Adipocyte (in vitro differentiated cells): ENCODE measurements at regions not wholly inside any gene's neighbourhood (a gene's known extent, or its start where the extent isn't known, plus 50 kb on each side); places are given as distances from the start of the nearest gene placed in this dataset.

Experiments
- DNase-seq: peaks from one replicate; pipeline ENCODE4 v3.0.0-alpha.2; 2015; ENCODE audit warnings: low read depth
- H3K27me3 ChIP-seq: replicated peaks from 2 replicates; pipeline ENCODE4 v1.7.0; 2013; ENCODE audit warnings: mild to moderate bottlenecking, low read length, moderate library complexity; ENCODE audit not compliant: control insufficient read depth, insufficient read depth
- H3K36me3 ChIP-seq: 2 replicates; pipeline ENCODE4 v1.7.0; 2013; ENCODE audit warnings: low read length, mild to moderate bottlenecking, moderate library complexity; ENCODE audit not compliant: control insufficient read depth, insufficient read depth, severe bottlenecking
- H3K4me1 ChIP-seq: 2 replicates; pipeline ENCODE4 v1.7.0; 2013; ENCODE audit warnings: mild to moderate bottlenecking, low read length, moderate library complexity; ENCODE audit not compliant: control insufficient read depth, insufficient read depth
- H3K4me3 ChIP-seq: 2 replicates; pipeline ENCODE4 v1.7.0; 2013; ENCODE audit warnings: mild to moderate bottlenecking, low read length, moderate library complexity
- H3K9ac ChIP-seq: 2 replicates; pipeline ENCODE4 v1.7.0; 2013; ENCODE audit warnings: mild to moderate bottlenecking, low read length, moderate library complexity
- H3K9me3 ChIP-seq: 2 replicates; pipeline ENCODE4 v1.7.0; 2013; ENCODE audit warnings: mild to moderate bottlenecking, low read length, moderate library complexity; ENCODE audit not compliant: control insufficient read depth

DNA sequence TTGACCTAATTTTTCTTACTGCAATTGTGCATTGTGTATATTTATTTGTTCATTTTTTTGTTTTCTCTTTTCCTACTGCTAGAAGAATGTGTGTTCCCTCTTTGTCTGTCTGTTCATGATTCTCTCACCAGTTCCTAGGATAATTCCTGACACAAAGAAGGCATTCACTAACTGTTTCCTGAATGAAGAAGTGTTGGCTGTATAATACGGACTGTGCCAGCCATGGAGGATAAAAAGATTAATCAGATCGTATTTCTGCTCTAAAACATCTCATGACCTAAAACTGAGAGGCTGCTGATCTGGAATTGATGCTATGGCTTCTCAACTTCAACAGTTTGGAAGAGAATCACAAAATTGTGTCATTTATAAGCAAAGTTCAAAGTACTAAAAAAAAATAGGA, 563.1 kb upstream of the FRG1 start:
- no peaks in the 10 kb centered on the region for H3K27me3 ChIP-seq
- no peaks in the 10 kb centered on the region for H3K4me1 ChIP-seq
- no peak overlapping the region for H3K4me3 ChIP-seq
- H3K9ac ChIP-seq: no peak overlapping the region
- DNase-seq: no peak
- H3K36me3 ChIP-seq: no peaks in the 10 kb centered on the region
- no peaks in the 10 kb centered on the region for H3K9me3 ChIP-seq

DNA sequence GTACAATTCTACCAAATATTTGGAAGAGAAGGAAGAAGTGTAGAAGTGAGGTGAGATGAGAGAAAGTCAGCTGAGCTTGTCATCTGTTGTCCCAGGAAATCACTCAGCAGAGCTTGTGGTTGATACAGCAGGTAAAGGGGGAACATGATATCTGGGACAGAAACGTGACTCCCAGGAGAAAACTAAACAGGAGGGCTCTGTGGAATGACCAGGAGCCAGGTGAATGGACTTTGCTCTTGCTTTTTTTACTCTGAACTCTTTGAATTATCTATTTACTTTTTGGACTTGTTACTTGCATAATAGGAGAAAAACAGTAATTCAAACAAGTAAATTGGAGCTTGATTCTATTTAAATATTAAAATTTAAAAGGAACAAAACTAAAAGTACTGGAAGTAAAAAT, 555.6 kb upstream of the FRG1 start:
- no peaks in the 10 kb centered on the region for H3K9me3 ChIP-seq
- H3K9ac ChIP-seq: no peak overlapping the region
- no peak for DNase-seq
- no peaks in the 10 kb centered on the region for H3K4me1 ChIP-seq
- no peaks in the 10 kb centered on the region for H3K36me3 ChIP-seq
- H3K27me3 ChIP-seq: no peaks in the 10 kb centered on the region
- H3K4me3 ChIP-seq: no peak overlapping the region

DNA sequence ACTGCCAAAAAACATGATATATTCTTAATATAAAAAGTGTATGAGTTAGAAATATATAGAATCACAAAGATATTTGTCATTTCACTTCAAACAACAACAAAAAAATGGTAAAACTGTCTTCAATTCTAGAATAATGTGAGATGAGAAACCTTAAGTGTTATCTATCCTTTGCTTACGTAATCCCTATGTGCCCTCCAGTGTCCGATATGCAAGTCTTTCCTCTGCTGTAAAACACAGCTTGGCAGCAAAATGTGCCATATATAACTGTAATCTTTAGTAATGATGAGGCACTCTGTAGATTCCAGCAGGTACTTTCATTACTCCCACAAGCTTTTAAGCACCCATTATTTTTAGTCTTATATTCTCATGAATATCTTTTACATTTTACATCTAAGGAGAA, 555.1 kb upstream of the FRG1 start:
- Histone ChIP-seq H3K4me3 (no peak overlapping the region), H3K27me3 (no peaks in the 10 kb centered on the region), H3K9me3 (no peaks in the 10 kb centered on the region), H3K36me3 (no peaks in the 10 kb centered on the region), H3K4me1 (no peaks in the 10 kb centered on the region), H3K9ac (no peak overlapping the region)
- no peak for DNase-seq

DNA sequence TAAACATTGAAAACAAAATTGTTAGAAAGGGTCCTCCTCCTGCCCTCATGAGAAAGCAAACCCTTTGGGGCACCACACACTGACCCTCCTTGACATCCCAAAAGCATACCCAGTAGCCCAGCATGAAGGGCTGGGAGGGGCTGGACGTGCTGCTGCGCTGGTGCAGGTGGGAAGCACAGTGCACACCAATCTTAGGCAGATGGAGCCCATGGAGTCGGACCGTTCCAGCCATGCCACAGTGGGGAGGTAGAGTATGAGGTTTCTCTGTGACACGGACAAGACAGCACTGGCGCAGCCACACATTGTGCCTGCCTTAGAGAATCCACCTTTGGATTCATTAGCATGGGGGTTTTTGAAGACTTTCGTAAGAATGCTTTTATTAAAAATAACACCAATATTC, 544.2 kb upstream of the FRG1 start:
- H3K4me3 ChIP-seq: no peak overlapping the region
- no peak overlapping the region for H3K9ac ChIP-seq
- H3K4me1 ChIP-seq: no peaks in the 10 kb centered on the region
- DNase-seq: no peak
- H3K36me3 ChIP-seq: no peaks in the 10 kb centered on the region
- H3K9me3 ChIP-seq: no peaks in the 10 kb centered on the region
- no peaks in the 10 kb centered on the region for H3K27me3 ChIP-seq

DNA sequence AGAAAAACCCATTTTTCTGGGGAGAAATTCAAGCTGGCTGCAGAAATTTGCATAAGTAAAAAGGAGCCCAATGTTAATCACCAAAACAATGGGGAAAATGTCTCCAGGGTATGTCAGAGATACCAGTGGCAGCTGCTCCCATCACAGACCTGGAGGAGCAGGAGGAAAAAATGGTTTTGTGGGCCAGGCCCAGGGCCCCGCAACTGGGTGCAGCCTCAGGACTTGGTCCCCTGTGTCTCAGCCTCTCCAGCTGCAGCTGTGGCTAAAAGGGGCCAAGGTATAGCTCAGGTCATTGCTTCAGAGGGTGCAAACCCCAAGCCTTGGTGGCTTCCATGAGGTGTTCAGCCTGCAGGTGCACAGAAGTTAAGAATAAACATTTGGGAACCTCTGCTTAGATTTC, 536.4 kb upstream of the FRG1 start:
- no peaks in the 10 kb centered on the region for H3K36me3 ChIP-seq
- no peaks in the 10 kb centered on the region for H3K27me3 ChIP-seq
- no peaks in the 10 kb centered on the region for H3K9me3 ChIP-seq
- no peak for DNase-seq
- H3K4me3 ChIP-seq: no peak overlapping the region
- H3K4me1 ChIP-seq: no peaks in the 10 kb centered on the region
- H3K9ac ChIP-seq: no peak overlapping the region

DNA sequence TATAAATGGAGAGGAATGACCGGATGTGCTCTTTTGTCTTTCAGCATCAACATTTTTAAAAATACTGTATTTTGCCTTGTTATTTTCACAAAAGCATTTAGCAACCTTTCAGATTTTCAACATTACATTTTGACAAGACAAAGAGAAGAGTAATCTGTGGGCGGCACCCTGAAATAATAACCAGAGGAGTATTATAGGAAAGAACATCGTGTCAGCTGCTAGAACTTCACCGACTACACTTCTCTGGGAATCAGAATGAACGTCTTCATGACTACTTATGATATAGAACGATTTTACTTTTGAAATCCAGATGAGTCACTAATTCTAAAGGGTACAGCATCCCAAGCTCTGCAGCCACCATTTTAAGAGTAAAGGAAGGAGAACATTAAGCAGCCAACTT, 531.5 kb upstream of the FRG1 start:
- no peaks in the 10 kb centered on the region for H3K4me1 ChIP-seq
- H3K4me3 ChIP-seq: no peak overlapping the region
- no peak for DNase-seq
- no peak overlapping the region for H3K9ac ChIP-seq
- H3K36me3 ChIP-seq: no peaks in the 10 kb centered on the region
- no peaks in the 10 kb centered on the region for H3K27me3 ChIP-seq
- H3K9me3 ChIP-seq: peaks cover 13% of the 10 kb centered on the region

DNA sequence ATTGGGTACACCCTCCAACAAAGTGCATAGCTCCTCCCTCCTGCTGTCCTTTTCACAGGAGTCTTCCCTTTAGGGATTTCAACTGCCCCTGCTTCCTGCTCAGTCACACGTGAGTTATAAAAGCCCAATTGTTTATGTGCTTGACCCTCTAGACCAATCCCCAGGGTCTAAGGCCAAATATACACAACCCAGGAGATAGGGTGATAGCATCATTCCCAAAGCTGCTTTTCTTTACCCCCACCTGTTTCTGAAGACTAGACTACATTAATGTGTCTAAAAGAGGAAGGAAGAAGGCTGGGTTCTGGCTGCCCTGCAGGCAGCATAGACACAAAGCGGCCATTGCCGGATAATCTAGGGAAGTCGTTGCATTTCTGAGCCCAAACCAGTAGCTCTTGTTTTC, 526.7 kb upstream of the FRG1 start:
- DNase-seq: no peak
- Histone ChIP-seq H3K27me3 (no peaks in the 10 kb centered on the region), H3K9me3 (peaks cover 13% of the 10 kb centered on the region), H3K36me3 (no peaks in the 10 kb centered on the region), H3K9ac (no peak overlapping the region), H3K4me1 (no peaks in the 10 kb centered on the region), H3K4me3 (no peak overlapping the region)

DNA sequence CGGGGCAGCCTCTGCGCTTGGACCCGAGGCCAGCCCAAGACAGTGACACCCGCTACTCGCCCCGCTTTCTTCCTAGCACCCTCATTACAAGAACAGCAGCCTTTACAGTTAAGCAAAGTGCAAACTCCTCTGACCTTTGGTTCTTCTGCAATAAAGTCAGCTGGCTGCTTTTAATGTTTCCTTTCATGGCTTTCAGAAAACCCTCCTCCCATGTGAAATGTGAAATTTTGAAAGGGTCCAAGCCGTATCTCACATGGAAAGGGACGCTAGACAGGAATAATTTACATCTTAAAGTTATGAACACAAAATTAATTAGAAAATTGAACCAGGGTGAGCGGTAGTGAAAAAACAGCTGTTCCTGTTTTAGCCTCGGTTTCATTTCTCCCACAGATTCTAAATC, 520.1 kb upstream of the FRG1 start:
- Histone ChIP-seq H3K4me1 (no peaks in the 10 kb centered on the region), H3K9me3 (no peaks in the 10 kb centered on the region)
- no peak for DNase-seq

DNA sequence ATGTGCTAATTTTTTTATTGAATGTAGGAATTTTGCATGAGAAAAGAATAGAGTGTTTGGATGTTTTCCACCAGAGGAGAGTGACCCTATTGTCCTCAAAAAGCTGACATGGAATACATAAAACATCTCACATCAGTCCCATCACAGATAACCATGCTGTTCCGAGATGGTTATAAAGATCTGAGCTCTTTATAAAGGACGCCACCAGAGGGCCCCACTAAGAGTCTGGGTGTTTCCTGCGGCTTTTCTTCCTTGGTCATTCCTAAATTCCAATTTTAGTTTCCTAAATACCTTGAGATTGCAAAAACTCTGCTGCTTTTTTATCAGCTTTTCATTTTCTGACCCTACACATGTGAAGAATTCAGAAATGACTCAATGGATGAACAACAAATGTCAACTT, 504.5 kb upstream of the FRG1 start:
- Histone ChIP-seq H3K4me3 (no peak overlapping the region), H3K36me3 (no peaks in the 10 kb centered on the region), H3K9me3 (peaks cover 8% of the 10 kb centered on the region), H3K9ac (no peak overlapping the region), H3K27me3 (no peaks in the 10 kb centered on the region), H3K4me1 (no peaks in the 10 kb centered on the region)
- peak; percentile 3 for DNase-seq

More for the DNA sequence above, 520.1 kb upstream of the FRG1 start:
- no peak overlapping the region for H3K4me3 ChIP-seq
- H3K36me3 ChIP-seq: no peaks in the 10 kb centered on the region
- H3K9ac ChIP-seq: no peak overlapping the region
- H3K27me3 ChIP-seq: no peaks in the 10 kb centered on the region

DNA sequence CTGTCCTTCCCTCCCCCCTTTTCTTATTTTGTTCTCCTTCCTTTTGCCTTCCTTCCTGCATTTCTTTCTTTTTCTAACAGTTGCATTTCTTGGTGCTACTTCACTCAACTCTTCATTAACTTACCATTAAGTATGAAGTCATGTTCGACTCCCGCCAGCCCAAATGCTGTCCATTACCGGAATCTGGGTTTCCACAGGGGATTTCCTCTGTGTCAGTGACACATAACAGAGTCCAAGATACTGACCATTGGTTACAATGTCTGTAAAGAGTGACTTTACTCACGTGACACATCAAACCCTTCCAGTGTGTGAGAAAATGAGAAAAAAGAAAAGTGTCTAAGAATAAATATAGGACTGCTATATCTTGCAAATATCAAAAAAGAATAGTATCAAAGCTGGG, 500.0 kb upstream of the FRG1 start:
- no peaks in the 10 kb centered on the region for H3K36me3 ChIP-seq
- H3K9me3 ChIP-seq: no peaks in the 10 kb centered on the region
- no peaks in the 10 kb centered on the region for H3K27me3 ChIP-seq
- no peak overlapping the region for H3K9ac ChIP-seq
- no peak overlapping the region for H3K4me3 ChIP-seq
- no peaks in the 10 kb centered on the region for H3K4me1 ChIP-seq
- DNase-seq: no peak

DNA sequence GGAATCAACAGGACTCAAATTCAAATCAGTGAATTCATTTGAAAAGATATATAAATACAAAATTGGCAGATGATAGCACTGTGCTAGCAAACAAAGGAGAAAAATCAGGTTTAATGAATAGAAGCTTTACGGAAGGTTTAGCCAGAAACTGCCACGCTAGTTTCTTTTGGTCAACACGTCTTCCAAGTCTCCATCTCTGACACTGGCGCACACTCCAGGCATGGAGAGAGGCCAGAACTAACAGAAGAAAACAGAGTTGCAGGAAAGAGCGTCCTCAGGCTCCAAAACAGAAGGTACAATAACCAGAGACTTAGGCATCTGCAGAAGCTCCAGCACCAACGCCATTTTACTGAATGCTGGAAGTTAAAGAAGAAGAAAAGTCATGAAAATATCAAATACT, 497.3 kb upstream of the FRG1 start:
- no peak overlapping the region for H3K9ac ChIP-seq
- no peak overlapping the region for H3K4me3 ChIP-seq
- no peak for DNase-seq
- no peaks in the 10 kb centered on the region for H3K36me3 ChIP-seq
- no peaks in the 10 kb centered on the region for H3K27me3 ChIP-seq
- no peaks in the 10 kb centered on the region for H3K4me1 ChIP-seq
- no peaks in the 10 kb centered on the region for H3K9me3 ChIP-seq

DNA sequence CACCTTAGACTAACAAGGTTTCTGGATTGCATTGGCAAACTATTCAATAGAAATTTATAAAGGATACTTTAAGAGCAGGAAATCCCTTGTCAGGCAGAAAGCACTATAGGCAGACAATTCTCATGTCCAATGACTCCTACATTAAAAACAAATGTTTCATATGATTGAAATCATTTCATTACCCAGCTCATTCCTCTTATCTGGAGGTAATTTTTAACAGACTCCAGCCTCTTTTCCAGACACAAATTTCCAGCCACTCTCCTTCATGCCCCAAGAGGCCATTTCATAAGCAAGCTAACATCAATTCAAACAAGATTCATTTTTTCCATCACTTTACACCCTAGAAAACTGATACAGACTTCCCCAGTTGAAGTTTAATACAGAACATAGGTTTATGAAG, 495.1 kb upstream of the FRG1 start:
- no peaks in the 10 kb centered on the region for H3K9me3 ChIP-seq
- H3K4me1 ChIP-seq: no peaks in the 10 kb centered on the region

More for the DNA sequence above, 495.1 kb upstream of the FRG1 start:
- Histone ChIP-seq H3K27me3 (no peaks in the 10 kb centered on the region), H3K9ac (no peak overlapping the region), H3K36me3 (no peaks in the 10 kb centered on the region), H3K4me3 (no peak overlapping the region)
- DNase-seq: no peak
